WTC11 (cell line): ENCODE measurements at regions not wholly inside any gene's neighbourhood (a gene's known extent, or its start where the extent isn't known, plus 50 kb on each side); places are given as distances from the start of the nearest gene placed in this dataset.

Source experiments
- ATAC-seq: fragments of 200-7000 bp; cut with Tn5 transposase; 2 replicates; pipeline ENCODE4 v1.10.0; 2021; ENCODE audit warnings: mild to moderate bottlenecking, moderate library complexity
- CTCF ChIA-PET: fragments of 300-600 bp; sonication (Branson Sonifier 250); formaldehyde crosslinking; loops from one replicate; lab custom pipeline; 2021; ENCODE audit warnings: antibody characterized with exemption; lab: Charles Lee
- POLR2A ChIA-PET: fragments of 350-600 bp; sonication (Branson Sonifier 250); formaldehyde crosslinking; loops from one replicate; lab custom pipeline; 2021; ENCODE audit warnings: antibody characterized with exemption; lab: Charles Lee
- DNase-seq: peaks from one replicate; pipeline ENCODE4 v3.0.0; 2021; ENCODE audit warnings: low spot score
- H3K27ac Mint-ChIP-seq: 2 replicates; pipeline ENCODE4 v1.8.0; 2021; ENCODE audit warnings: mixed read lengths
- H3K27me3 Mint-ChIP-seq: 2 replicates; pipeline ENCODE4 v1.8.0; 2021; ENCODE audit warnings: low read depth, mild to moderate bottlenecking, moderate library complexity, mixed read lengths
- H3K36me3 Mint-ChIP-seq: 2 replicates; pipeline ENCODE4 v1.8.0; 2021; ENCODE audit warnings: mixed read lengths
- H3K4me1 Mint-ChIP-seq: 2 replicates; pipeline ENCODE4 v1.8.0; 2022; ENCODE audit warnings: mixed read lengths
- H3K4me3 Mint-ChIP-seq: 2 replicates; pipeline ENCODE4 v1.8.0; 2021; ENCODE audit warnings: mild to moderate bottlenecking, moderate library complexity, mixed read lengths
- H3K9me3 Mint-ChIP-seq: 2 replicates; pipeline ENCODE4 v1.8.0; 2021; ENCODE audit warnings: mixed read lengths
- CBFB ChIP-seq: sonication (generic); formaldehyde crosslinking; IDR thresholded peaks from 2 replicates; pipeline ENCODE4 v1.8.1; 2022; ENCODE audit warnings: mild to moderate bottlenecking, low read depth, missing genetic modification reagents
- EMX1 ChIP-seq: fragments of 250-450 bp; sonication (Bioruptor Pico); IDR thresholded peaks from 2 replicates; pipeline ENCODE4 v1.8.0; 2021; ENCODE audit warnings: mild to moderate bottlenecking
- HMGA2 ChIP-seq: fragments of 250-450 bp; sonication (Bioruptor Pico); IDR thresholded peaks from 2 replicates; pipeline ENCODE4 v1.4.0; 2021; ENCODE audit warnings: mild to moderate bottlenecking, moderate library complexity
- NFATC4 ChIP-seq: fragments of 250-450 bp; sonication (Bioruptor Pico); IDR thresholded peaks from 2 replicates; pipeline ENCODE4 v1.9.0; 2021; ENCODE audit warnings: mild to moderate bottlenecking
- NR2C2 ChIP-seq: sonication (generic); formaldehyde crosslinking; IDR thresholded peaks from 2 replicates; pipeline ENCODE4 v1.8.0; 2022; ENCODE audit warnings: mild to moderate bottlenecking, missing genetic modification reagents
- OVOL2 ChIP-seq: fragments of 250-450 bp; sonication (Bioruptor Pico); IDR thresholded peaks from 2 replicates; pipeline ENCODE4 v1.9.0; 2021; ENCODE audit warnings: mild to moderate bottlenecking, borderline replicate concordance
- RELA ChIP-seq: sonication (generic); formaldehyde crosslinking; IDR thresholded peaks from 2 replicates; pipeline ENCODE4 v1.8.1; 2022; ENCODE audit warnings: missing genetic modification reagents, mild to moderate bottlenecking, borderline replicate concordance
- TEAD4 ChIP-seq: sonication (generic); formaldehyde crosslinking; IDR thresholded peaks from 2 replicates; pipeline ENCODE4 v1.8.0; 2022; ENCODE audit warnings: mild to moderate bottlenecking, missing genetic modification reagents
- ZNF121 ChIP-seq: sonication (generic); formaldehyde crosslinking; IDR thresholded peaks from 2 replicates; pipeline ENCODE4 v1.8.0; 2023; ENCODE audit warnings: missing genetic modification reagents
- ZNF219 ChIP-seq: sonication (generic); formaldehyde crosslinking; IDR thresholded peaks from 2 replicates; pipeline ENCODE4 v1.8.0; 2023; ENCODE audit warnings: missing genetic modification reagents, mild to moderate bottlenecking, borderline replicate concordance
- ZNF263 ChIP-seq: sonication (generic); formaldehyde crosslinking; IDR thresholded peaks from 2 replicates; pipeline ENCODE4 v1.8.1; 2022; ENCODE audit warnings: low read depth, mild to moderate bottlenecking, moderate library complexity, missing genetic modification reagents
- ZNF423 ChIP-seq: fragments of 250-450 bp; sonication (Bioruptor Pico); IDR thresholded peaks from 2 replicates; pipeline ENCODE4 v2.1.2; 2022; ENCODE audit warnings: mild to moderate bottlenecking, moderate library complexity
- TF ChIP-seq, protein P1 (sequence below): fragments of 200-600 bp; IDR thresholded peaks from 2 replicates; pipeline ENCODE4 v1.8.0; 2022; ENCODE audit warnings: antibody characterized with exemption
- TF ChIP-seq, protein P2 (sequence below): fragments of 250-450 bp; sonication (Bioruptor Pico); IDR thresholded peaks from 2 replicates; pipeline ENCODE4 v1.9.0; 2021; ENCODE audit warnings: moderate library complexity, mild to moderate bottlenecking, inconsistent platforms, borderline replicate concordance
- TF ChIP-seq, protein P3 (sequence below): sonication (generic); formaldehyde crosslinking; IDR thresholded peaks from 2 replicates; pipeline ENCODE4 v1.8.0; 2023; ENCODE audit warnings: missing genetic modification reagents
- TF ChIP-seq, protein P4 (sequence below): fragments of 250-450 bp; sonication (Bioruptor Pico); IDR thresholded peaks from 2 replicates; pipeline ENCODE4 v1.8.0; 2021; ENCODE audit warnings: mild to moderate bottlenecking
- TF ChIP-seq, protein P5 (sequence below): sonication (generic); formaldehyde crosslinking; IDR thresholded peaks from 2 replicates; pipeline ENCODE4 v1.8.0; 2022; ENCODE audit warnings: mild to moderate bottlenecking, missing genetic modification reagents

DNA sequence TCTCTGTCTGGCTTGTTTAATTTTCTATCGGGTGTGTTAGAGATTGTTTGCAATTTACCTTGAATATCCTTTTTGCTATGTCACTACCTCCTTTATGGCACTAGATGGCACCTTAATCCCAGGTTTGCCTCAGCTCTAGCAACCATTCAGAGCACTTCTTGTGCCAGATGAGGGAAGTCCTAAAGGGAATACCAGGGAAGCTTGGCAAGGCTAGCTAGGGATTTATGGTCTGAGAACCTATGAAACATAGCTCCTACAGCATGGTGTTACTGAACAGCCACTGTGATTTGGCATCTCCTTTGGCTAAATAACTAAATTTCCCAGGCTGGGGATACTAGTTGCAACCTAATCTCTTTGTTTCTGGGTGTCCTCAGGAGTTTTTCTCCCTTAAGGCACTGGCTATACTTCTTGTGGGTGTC is 69.0 kb upstream of the VOPP1 start (continued):
- TF ChIP-seq, protein P1, sequence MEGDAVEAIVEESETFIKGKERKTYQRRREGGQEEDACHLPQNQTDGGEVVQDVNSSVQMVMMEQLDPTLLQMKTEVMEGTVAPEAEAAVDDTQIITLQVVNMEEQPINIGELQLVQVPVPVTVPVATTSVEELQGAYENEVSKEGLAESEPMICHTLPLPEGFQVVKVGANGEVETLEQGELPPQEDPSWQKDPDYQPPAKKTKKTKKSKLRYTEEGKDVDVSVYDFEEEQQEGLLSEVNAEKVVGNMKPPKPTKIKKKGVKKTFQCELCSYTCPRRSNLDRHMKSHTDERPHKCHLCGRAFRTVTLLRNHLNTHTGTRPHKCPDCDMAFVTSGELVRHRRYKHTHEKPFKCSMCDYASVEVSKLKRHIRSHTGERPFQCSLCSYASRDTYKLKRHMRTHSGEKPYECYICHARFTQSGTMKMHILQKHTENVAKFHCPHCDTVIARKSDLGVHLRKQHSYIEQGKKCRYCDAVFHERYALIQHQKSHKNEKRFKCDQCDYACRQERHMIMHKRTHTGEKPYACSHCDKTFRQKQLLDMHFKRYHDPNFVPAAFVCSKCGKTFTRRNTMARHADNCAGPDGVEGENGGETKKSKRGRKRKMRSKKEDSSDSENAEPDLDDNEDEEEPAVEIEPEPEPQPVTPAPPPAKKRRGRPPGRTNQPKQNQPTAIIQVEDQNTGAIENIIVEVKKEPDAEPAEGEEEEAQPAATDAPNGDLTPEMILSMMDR, result no peak
- no peak for TF ChIP-seq ZNF263 (CRISPR knock-in tag)
- TF ChIP-seq, all 79 proteins: peak for 0

DNA sequence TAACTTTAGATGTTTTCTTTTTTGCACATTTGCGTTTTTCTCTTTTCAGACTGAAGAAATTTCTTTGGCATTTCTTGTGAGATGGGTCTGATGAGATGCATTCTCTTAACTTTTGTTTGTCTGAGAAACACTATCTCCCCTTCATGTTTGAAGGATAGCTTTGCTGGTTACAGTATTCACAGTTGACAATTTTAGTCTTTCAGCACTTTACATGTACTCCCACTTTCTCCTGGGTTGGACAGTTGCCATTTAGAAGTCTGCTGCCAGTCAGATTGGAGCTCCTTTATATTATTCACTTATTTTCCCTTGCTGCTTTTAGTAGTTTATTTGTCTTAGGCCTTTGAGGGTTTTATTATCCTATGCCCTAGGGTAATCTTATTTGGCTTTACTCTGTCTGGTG is 67.3 kb upstream of the VOPP1 start:
- Mint-ChIP-seq H3K4me3 (no peak overlapping the region), H3K9me3 (peaks cover 41% of the 10 kb centered on the region), H3K27ac (no peak overlapping the region), H3K36me3 (0 out of 2 replicates have a peak, but pooled peaks cover 3% of the 10 kb centered on the region), H3K27me3 (peaks cover 4% of the 10 kb centered on the region), H3K4me1 (no peaks in the 10 kb centered on the region)
- ChIA-PET CTCF (no interaction called here), POLR2A (no interaction called here)
- TF ChIP-seq NFATC4 (CRISPR knock-in tag) (no peak), HMGA2 (CRISPR knock-in tag) (no peak), ZNF423 (CRISPR knock-in tag) (no peak), CBFB (CRISPR knock-in tag) (no peak)
- DNase-seq (no peak), ATAC-seq (no peak)

DNA sequence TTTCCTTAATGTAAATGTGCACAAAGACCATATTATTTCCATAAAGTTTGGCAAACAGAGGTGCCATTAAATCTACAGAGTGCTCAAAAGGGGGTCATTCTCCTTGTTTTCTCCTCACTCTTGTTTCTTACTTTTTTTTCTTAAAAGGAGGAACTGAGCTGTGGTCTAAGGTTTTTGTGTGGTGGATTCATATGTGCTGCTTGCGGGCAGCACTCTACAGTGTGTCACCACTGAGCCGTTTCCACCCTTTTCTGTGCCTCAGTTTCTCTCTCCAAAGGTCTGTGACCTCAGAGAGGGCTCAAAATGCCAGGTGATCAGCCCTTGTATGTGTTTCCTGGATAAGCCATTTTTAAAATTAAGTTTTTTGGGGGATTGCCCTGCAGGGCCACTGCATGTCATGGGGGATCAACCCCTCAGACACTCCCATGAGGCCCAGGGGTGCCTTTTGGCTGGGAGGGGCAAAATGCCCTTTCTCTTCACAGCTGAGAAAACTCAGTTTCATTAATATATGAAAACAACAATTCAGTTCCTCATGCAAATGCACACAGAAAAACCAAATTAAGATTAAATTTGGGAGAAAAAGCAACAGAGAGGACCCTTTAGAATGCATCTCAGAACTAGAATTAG is 56.9 kb upstream of the VOPP1 start:
- ChIA-PET CTCF (no interaction called here), POLR2A (no interaction called here)
- TF ChIP-seq, protein P2, sequence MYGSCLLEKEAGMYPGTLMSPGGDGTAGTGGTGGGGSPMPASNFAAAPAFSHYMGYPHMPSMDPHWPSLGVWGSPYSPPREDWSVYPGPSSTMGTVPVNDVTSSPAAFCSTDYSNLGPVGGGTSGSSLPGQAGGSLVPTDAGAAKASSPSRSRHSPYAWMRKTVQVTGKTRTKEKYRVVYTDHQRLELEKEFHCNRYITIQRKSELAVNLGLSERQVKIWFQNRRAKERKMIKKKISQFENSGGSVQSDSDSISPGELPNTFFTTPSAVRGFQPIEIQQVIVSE, result no peak
- TF ChIP-seq RELA (CRISPR knock-in tag), result no peak
- TF ChIP-seq, protein P3, sequence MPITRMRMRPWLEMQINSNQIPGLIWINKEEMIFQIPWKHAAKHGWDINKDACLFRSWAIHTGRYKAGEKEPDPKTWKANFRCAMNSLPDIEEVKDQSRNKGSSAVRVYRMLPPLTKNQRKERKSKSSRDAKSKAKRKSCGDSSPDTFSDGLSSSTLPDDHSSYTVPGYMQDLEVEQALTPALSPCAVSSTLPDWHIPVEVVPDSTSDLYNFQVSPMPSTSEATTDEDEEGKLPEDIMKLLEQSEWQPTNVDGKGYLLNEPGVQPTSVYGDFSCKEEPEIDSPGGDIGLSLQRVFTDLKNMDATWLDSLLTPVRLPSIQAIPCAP (CRISPR knock-in tag), result no peak
- no peak for TF ChIP-seq ZNF423 (CRISPR knock-in tag)
- no peak for TF ChIP-seq EMX1 (CRISPR knock-in tag)
- TF ChIP-seq, protein P4, sequence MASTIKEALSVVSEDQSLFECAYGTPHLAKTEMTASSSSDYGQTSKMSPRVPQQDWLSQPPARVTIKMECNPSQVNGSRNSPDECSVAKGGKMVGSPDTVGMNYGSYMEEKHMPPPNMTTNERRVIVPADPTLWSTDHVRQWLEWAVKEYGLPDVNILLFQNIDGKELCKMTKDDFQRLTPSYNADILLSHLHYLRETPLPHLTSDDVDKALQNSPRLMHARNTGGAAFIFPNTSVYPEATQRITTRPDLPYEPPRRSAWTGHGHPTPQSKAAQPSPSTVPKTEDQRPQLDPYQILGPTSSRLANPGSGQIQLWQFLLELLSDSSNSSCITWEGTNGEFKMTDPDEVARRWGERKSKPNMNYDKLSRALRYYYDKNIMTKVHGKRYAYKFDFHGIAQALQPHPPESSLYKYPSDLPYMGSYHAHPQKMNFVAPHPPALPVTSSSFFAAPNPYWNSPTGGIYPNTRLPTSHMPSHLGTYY (CRISPR knock-in tag), result no peak
- no peak for TF ChIP-seq OVOL2 (CRISPR knock-in tag)
- no peak for TF ChIP-seq NR2C2 (CRISPR knock-in tag)
- no peak for TF ChIP-seq TEAD4 (CRISPR knock-in tag)
- TF ChIP-seq ZNF121 (CRISPR knock-in tag), result no peak
- no peak for TF ChIP-seq ZNF219 (CRISPR knock-in tag)
- TF ChIP-seq, protein P5, sequence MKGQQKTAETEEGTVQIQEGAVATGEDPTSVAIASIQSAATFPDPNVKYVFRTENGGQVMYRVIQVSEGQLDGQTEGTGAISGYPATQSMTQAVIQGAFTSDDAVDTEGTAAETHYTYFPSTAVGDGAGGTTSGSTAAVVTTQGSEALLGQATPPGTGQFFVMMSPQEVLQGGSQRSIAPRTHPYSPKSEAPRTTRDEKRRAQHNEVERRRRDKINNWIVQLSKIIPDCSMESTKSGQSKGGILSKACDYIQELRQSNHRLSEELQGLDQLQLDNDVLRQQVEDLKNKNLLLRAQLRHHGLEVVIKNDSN, result no peak
- DNase-seq, result no peak
- Mint-ChIP-seq H3K36me3 (peaks cover 24% of the 10 kb centered on the region), H3K4me1 (no peaks in the 10 kb centered on the region; the same call in 1 of the 2 replicates), H3K9me3 (peaks cover 45% of the 10 kb centered on the region), H3K4me3 (no peak overlapping the region), H3K27me3 (peaks cover 11% of the 10 kb centered on the region), H3K27ac (no peak overlapping the region)
- no peak for ATAC-seq
